Activated CD8-positive, alpha-beta memory T cell treated with anti-CD3 and anti-CD28 coated beads for 4 hours (primary cell): ENCODE measurements at regions not wholly inside any gene's neighbourhood (a gene's known extent, or its start where the extent isn't known, plus 50 kb on each side); places are given as distances from the start of the nearest gene placed in this dataset.
"Not testable (repeated sequence)": the region's sequence is repeated elsewhere in the genome, so short reads cannot be mapped to it uniquely, and the experiment has no call there.

ENCODE experiments used
- DNase-seq, 2 donors: peaks; one replicate each; pipeline ENCODE4 v3.0.0-alpha.2; 2020; ENCODE audit warnings: low read depth in 2 of 2

GRCh38 chr1:8169364-8170058 is 143.4 kb upstream of the ERRFI1 start:
- DNase-seq, result peak; percentile 14 to 43

GRCh38 chr1:8167936-8168335 is 141.8 kb upstream of the ERRFI1 start:
- no peak for DNase-seq

- no peak for DNase-seq
Measured at GRCh38 chr1:8166406-8166805, 140.3 kb upstream of the ERRFI1 start.

GRCh38 chr1:8165595-8166360 is 139.7 kb upstream of the ERRFI1 start:
- no peak for DNase-seq

GRCh38 chr1:8164670-8165069 is 138.6 kb upstream of the ERRFI1 start:
- DNase-seq, result no peak

GRCh38 chr1:8163039-8163438 is 136.9 kb upstream of the ERRFI1 start:
- DNase-seq, result no peak

GRCh38 chr1:8162168-8162567 is 136.1 kb upstream of the ERRFI1 start:
- no peak for DNase-seq

- DNase-seq, result no peak
Measured at GRCh38 chr1:8161546-8162105, 135.5 kb upstream of the ERRFI1 start.

GRCh38 chr1:8159470-8160024 is 133.4 kb upstream of the ERRFI1 start:
- no peak for DNase-seq

GRCh38 chr1:8158995-8159394 is 132.9 kb upstream of the ERRFI1 start:
- no peak for DNase-seq

- no peak for DNase-seq
Measured at GRCh38 chr1:8157765-8158164, 131.7 kb upstream of the ERRFI1 start.

- DNase-seq, result no peak
Measured at GRCh38 chr1:8155528-8156186, 129.5 kb upstream of the ERRFI1 start.

GRCh38 chr1:8154621-8155052 is 128.5 kb upstream of the ERRFI1 start:
- DNase-seq, result no peak

GRCh38 chr1:8153961-8154360 is 127.9 kb upstream of the ERRFI1 start:
- no peak for DNase-seq

GRCh38 chr1:8152731-8153702 is 126.9 kb upstream of the ERRFI1 start:
- DNase-seq, result peak in 1 of 2 donors; percentile 1

- DNase-seq, result no peak
Measured at GRCh38 chr1:8151647-8152046, 125.5 kb upstream of the ERRFI1 start.

GRCh38 chr1:8149756-8150155 is 123.6 kb upstream of the ERRFI1 start:
- not testable (repeated sequence) for DNase-seq

- no peak for DNase-seq
Measured at GRCh38 chr1:8147956-8148355, 121.8 kb upstream of the ERRFI1 start.

GRCh38 chr1:8146257-8146855 is 120.2 kb upstream of the ERRFI1 start:
- DNase-seq, result no peak

GRCh38 chr1:8145545-8146202 is 119.6 kb upstream of the ERRFI1 start:
- DNase-seq, result no peak
